PC-3 (cell line): ENCODE measurements at regions not wholly inside any gene's neighbourhood (a gene's known extent, or its start where the extent isn't known, plus 50 kb on each side); places are given as distances from the start of the nearest gene placed in this dataset.

Experiments used
- ATAC-seq: fragments of 200-7000 bp; cut with Tn5 transposase; 2 replicates; pipeline ENCODE4 v1.9.1; 2020; ENCODE audit warnings: mild to moderate bottlenecking, moderate library complexity
- BruUV-seq: library from RNA; stranded (reverse); fragments of 400-500 nt; replicated peaks from 2 replicates; lab custom pipeline; 2021; lab: Mats Ljungman, UMichigan
- CTCF ChIA-PET: fragments of 300-600 bp; sonication (Branson Sonifier 250); formaldehyde crosslinking; loops from one replicate; lab custom pipeline; 2022; ENCODE audit warnings: antibody characterized with exemption; lab: Charles Lee
- POLR2A ChIA-PET: fragments of 300-600 bp; sonication (Branson Sonifier 250); formaldehyde crosslinking; loops from one replicate; lab custom pipeline; 2022; ENCODE audit warnings: antibody characterized with exemption; ENCODE audit not compliant: unreplicated experiment; lab: Charles Lee
- DNase-seq: peaks from one replicate; pipeline ENCODE4 v3.0.0-alpha.2; 2015
- H2AFZ ChIP-seq: fragments of 300-600 bp; sonication (generic); 2 replicates; pipeline ENCODE4 v1.6.0; 2016; ENCODE audit warnings: antibody characterized with exemption, low read length
- H3F3A ChIP-seq: fragments of 300-600 bp; sonication (generic); one replicate; pipeline ENCODE4 v1.6.0; 2017; ENCODE audit warnings: antibody characterized with exemption, low read length, control low read depth, mild to moderate bottlenecking; ENCODE audit not compliant: unreplicated experiment
- H3K27ac ChIP-seq: fragments of 300-600 bp; sonication (generic); 2 replicates; pipeline ENCODE4 v1.5.1; 2016; ENCODE audit warnings: mild to moderate bottlenecking, low read length
- H3K27me3 ChIP-seq: fragments of 300-600 bp; sonication (generic); 2 replicates; pipeline ENCODE4 v1.6.1; 2016; ENCODE audit warnings: low read length, mixed read lengths
- H3K36me3 ChIP-seq: fragments of 300-600 bp; sonication (generic); 2 replicates; pipeline ENCODE4 v1.6.1; 2016; ENCODE audit warnings: low read depth, mixed run types, low read length, mixed read lengths
- H3K4me1 ChIP-seq: fragments of 300-600 bp; sonication (generic); 2 replicates; pipeline ENCODE4 v1.5.1; 2016; ENCODE audit warnings: low read length; ENCODE audit not compliant: insufficient read depth
- H3K4me2 ChIP-seq: fragments of 300-600 bp; sonication (generic); 2 replicates; pipeline ENCODE4 v1.6.0; 2016; ENCODE audit warnings: low read length
- H3K4me3 ChIP-seq: fragments of 300-600 bp; sonication (generic); 2 replicates; pipeline ENCODE4 v1.5.1; 2016; ENCODE audit warnings: mild to moderate bottlenecking, low read length, mixed read lengths
- H3K79me2 ChIP-seq: fragments of 300-600 bp; sonication (generic); 2 replicates; pipeline ENCODE4 v1.6.1; 2017; ENCODE audit warnings: low read length, mixed read lengths
- H3K9ac ChIP-seq: fragments of 300-600 bp; sonication (generic); 2 replicates; pipeline ENCODE4 v1.6.0; 2016; ENCODE audit warnings: mild to moderate bottlenecking, low read length
- H3K9me2 ChIP-seq: fragments of 300-600 bp; sonication (generic); replicated peaks from 2 replicates; pipeline ENCODE4 v1.6.1; 2016; ENCODE audit warnings: mixed run types, low read length, mixed read lengths
- H3K9me3 ChIP-seq: fragments of 300-600 bp; sonication (generic); 2 replicates; pipeline ENCODE4 v1.6.1; 2016; ENCODE audit warnings: low read length, mixed read lengths
- H4K20me1 ChIP-seq: fragments of 300-600 bp; sonication (generic); 2 replicates; pipeline ENCODE4 v1.6.1; 2016; ENCODE audit warnings: low read length, mixed read lengths
- EZH2 ChIP-seq: fragments of 300-600 bp; sonication (generic); IDR thresholded peaks from one replicate; pipeline ENCODE4 v1.6.1; 2017; ENCODE audit warnings: antibody characterized with exemption, mild to moderate bottlenecking, low read length; ENCODE audit not compliant: unreplicated experiment
- EZH2phosphoT487 ChIP-seq: fragments of 300-600 bp; sonication (generic); IDR thresholded peaks from 2 replicates; pipeline ENCODE4 v1.6.1; 2018; ENCODE audit warnings: mild to moderate bottlenecking, antibody characterized with exemption, low read length, borderline replicate concordance
- intact Hi-C: fragments of 100-400 bp; cut with micrococcal nuclease; formaldehyde crosslinking; loops from 2 replicates; pipeline ENCODE4 v1.9.0; 2023
- TF ChIP-seq, protein P1 (sequence below): fragments of 300-600 bp; sonication (generic); conservative IDR thresholded peaks from 2 replicates; pipeline ENCODE4 v1.5.1; 2017; ENCODE audit warnings: antibody characterized with exemption, low read depth, mild to moderate bottlenecking, low read length

DNA sequence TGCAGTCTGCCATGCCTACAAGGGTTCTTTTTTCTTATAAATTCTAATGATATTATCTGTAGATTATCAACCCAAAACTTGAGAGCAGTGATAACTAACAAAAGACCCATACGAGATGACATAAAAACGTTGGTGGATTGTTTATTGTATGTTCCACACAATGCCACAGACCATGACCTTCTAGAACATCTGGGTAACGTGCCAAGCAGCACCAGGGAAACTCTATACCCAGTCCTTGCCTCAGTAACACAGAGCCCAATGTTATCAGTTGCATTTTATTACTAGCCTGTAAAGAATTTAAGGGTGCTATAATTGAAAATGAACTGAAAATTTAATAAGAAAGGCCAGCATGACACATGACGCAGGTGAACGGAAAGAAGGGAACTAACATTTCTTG is 99.1 kb upstream of the UGP2 start:
- DNase-seq (no peak), ATAC-seq (no peak)
- H3K9ac ChIP-seq: no peak overlapping the region
- no peaks in the 10 kb centered on the region for H3K27me3 ChIP-seq
- no peaks in the 10 kb centered on the region for H3F3A ChIP-seq
- no peaks in the 10 kb centered on the region for H4K20me1 ChIP-seq
- no peak overlapping the region for H2AFZ ChIP-seq
- H3K4me3 ChIP-seq: no peak overlapping the region
- no peaks in the 10 kb centered on the region for H3K9me2 ChIP-seq
- ChIA-PET POLR2A (no interaction called here), CTCF (no interaction called here)
- H3K79me2 ChIP-seq: no peaks in the 10 kb centered on the region
- no TSS peak for BruUV-seq
- H3K36me3 ChIP-seq: no peaks in the 10 kb centered on the region
- intact Hi-C loops: no loop called here
- H3K4me2 ChIP-seq: no peak overlapping the region
- H3K4me1 ChIP-seq: peaks cover 24% of the 10 kb centered on the region
- H3K27ac ChIP-seq: no peak overlapping the region
- no peaks in the 10 kb centered on the region for H3K9me3 ChIP-seq
- TF ChIP-seq, protein P1, sequence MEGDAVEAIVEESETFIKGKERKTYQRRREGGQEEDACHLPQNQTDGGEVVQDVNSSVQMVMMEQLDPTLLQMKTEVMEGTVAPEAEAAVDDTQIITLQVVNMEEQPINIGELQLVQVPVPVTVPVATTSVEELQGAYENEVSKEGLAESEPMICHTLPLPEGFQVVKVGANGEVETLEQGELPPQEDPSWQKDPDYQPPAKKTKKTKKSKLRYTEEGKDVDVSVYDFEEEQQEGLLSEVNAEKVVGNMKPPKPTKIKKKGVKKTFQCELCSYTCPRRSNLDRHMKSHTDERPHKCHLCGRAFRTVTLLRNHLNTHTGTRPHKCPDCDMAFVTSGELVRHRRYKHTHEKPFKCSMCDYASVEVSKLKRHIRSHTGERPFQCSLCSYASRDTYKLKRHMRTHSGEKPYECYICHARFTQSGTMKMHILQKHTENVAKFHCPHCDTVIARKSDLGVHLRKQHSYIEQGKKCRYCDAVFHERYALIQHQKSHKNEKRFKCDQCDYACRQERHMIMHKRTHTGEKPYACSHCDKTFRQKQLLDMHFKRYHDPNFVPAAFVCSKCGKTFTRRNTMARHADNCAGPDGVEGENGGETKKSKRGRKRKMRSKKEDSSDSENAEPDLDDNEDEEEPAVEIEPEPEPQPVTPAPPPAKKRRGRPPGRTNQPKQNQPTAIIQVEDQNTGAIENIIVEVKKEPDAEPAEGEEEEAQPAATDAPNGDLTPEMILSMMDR: no peak
- TF ChIP-seq EZH2: no peak
- TF ChIP-seq EZH2phosphoT487: no peak

DNA sequence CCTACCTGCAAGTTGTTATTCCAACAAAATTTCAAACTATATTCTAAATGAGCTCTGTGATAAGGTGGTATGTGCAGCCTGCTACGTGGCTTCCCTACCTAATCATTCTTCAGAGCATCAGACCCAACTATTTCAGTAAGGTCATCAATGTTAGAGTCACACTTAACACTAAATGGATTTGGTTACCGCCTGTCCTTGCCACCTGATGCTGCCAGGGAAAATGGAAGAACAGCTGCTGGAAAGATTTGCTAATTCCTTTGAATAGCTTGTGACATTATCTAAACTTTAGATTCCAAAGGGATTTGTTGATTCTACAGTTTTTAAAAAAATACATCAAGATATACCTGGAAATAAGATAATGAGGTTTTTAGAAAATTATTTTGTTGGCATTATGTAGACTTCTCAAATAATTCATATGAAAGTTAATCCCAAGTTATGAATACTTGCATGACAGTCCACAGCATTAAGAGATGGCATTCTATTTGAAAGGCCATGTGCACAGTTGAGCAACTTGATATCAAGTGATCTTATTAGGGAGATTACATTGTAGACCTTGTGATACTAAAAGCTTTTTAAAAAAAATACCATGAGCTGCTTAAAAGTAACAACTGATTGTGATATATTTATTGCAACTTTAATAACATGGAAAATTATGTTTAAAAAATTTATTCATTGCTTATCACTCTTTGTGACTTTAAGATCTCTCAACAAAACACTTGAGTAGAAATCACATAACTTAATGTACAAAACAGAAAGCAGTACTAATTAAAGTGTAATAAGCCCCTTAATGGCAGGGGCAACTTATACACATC is 98.3 kb upstream of the UGP2 start:
- intact Hi-C loops: no loop called here
- ATAC-seq (no peak), DNase-seq (no peak)
- Histone ChIP-seq H3K9ac (no peak overlapping the region), H3F3A (no peaks in the 10 kb centered on the region), H3K9me3 (no peaks in the 10 kb centered on the region), H3K4me2 (no peak overlapping the region), H2AFZ (no peak overlapping the region), H3K79me2 (no peaks in the 10 kb centered on the region), H4K20me1 (no peaks in the 10 kb centered on the region), H3K27ac (no peak overlapping the region), H3K4me3 (no peak overlapping the region), H3K27me3 (no peaks in the 10 kb centered on the region), H3K36me3 (no peaks in the 10 kb centered on the region), H3K9me2 (no peaks in the 10 kb centered on the region), H3K4me1 (peaks cover 16% of the 10 kb centered on the region)
- BruUV-seq: no TSS peak
- ChIA-PET CTCF (no interaction called here), POLR2A (no interaction called here)
- no peak for TF ChIP-seq EZH2phosphoT487
- TF ChIP-seq, protein P1: no peak
- TF ChIP-seq EZH2: no peak
